ENCODE measurements at regions not wholly inside any gene's neighbourhood (a gene's known extent, or its start where the extent isn't known, plus 50 kb on each side); places are given as distances from the start of the nearest gene placed in this dataset.

- intact Hi-C loops (cut with DNase I), result no loop called here
- no peaks in the 10 kb centered on the region for H3K36me3 ChIP-seq
- ATAC-seq (no peak), DNase-seq (no peak)
- no peaks in the 10 kb centered on the region for H3K4me1 ChIP-seq
- no peak for TF ChIP-seq CTCF (IDR thresholded peaks at IDR 0.05)
- no peak overlapping the region for H3K4me3 ChIP-seq
- H3K27ac ChIP-seq, result no peak overlapping the region
- H3K9me3 ChIP-seq, result no peaks in the 10 kb centered on the region
- H3K27me3 ChIP-seq (ENCODE audit: low read depth), result peaks cover 6% of the 10 kb centered on the region
Measured at GRCh38 chr6:10268611-10269310, 146.1 kb downstream of the TFAP2A start.

- DNase-seq, result no peak
- ATAC-seq, result no peak
- peaks cover 6% of the 10 kb centered on the region for H3K27me3 ChIP-seq (ENCODE audit: low read depth)
- H3K4me1 ChIP-seq, result no peaks in the 10 kb centered on the region
- H3K4me3 ChIP-seq, result no peak overlapping the region
- intact Hi-C loops (cut with DNase I), result no loop called here
- H3K36me3 ChIP-seq, result no peaks in the 10 kb centered on the region
- H3K27ac ChIP-seq, result no peak overlapping the region
- TF ChIP-seq CTCF (IDR thresholded peaks at IDR 0.05), result no peak
- H3K9me3 ChIP-seq, result no peaks in the 10 kb centered on the region
Measured at GRCh38 chr6:10268111-10268510, 146.8 kb downstream of the TFAP2A start.

- H3K36me3 ChIP-seq, result no peaks in the 10 kb centered on the region
- peaks cover 6% of the 10 kb centered on the region for H3K27me3 ChIP-seq (ENCODE audit: low read depth)
- TF ChIP-seq CTCF (IDR thresholded peaks at IDR 0.05), result no peak
- H3K9me3 ChIP-seq, result no peaks in the 10 kb centered on the region
- DNase-seq (no peak), ATAC-seq (no peak)
- H3K4me1 ChIP-seq, result no peaks in the 10 kb centered on the region
- H3K4me3 ChIP-seq, result no peak overlapping the region
- intact Hi-C loops (cut with DNase I), result no loop called here
- no peak overlapping the region for H3K27ac ChIP-seq
Measured at GRCh38 chr6:10266462-10266861, 148.4 kb downstream of the TFAP2A start.

GRCh38 chr6:10266061-10266460, 148.8 kb downstream of the TFAP2A start:
- intact Hi-C loops (cut with DNase I), result no loop called here
- Histone ChIP-seq H3K36me3 (no peaks in the 10 kb centered on the region), H3K4me1 (no peaks in the 10 kb centered on the region), H3K27ac (no peak overlapping the region), H3K4me3 (no peak overlapping the region), H3K27me3 (ENCODE audit: low read depth) (peaks cover 6% of the 10 kb centered on the region), H3K9me3 (no peaks in the 10 kb centered on the region)
- ATAC-seq (no peak), DNase-seq (no peak)
- TF ChIP-seq CTCF (IDR thresholded peaks at IDR 0.05), result no peak

- ATAC-seq (no peak), DNase-seq (no peak)
- no peak overlapping the region for H3K27ac ChIP-seq
- no peaks in the 10 kb centered on the region for H3K36me3 ChIP-seq
- H3K9me3 ChIP-seq, result no peaks in the 10 kb centered on the region
- no peak for TF ChIP-seq CTCF (IDR thresholded peaks at IDR 0.05)
- H3K4me1 ChIP-seq, result no peaks in the 10 kb centered on the region
- no peak overlapping the region for H3K4me3 ChIP-seq
- H3K27me3 ChIP-seq (ENCODE audit: low read depth), result no peaks in the 10 kb centered on the region
- intact Hi-C loops (cut with DNase I), result no loop called here
Measured at GRCh38 chr6:10262505-10262904, 152.4 kb downstream of the TFAP2A start.

Measured in lower lobe of right lung (tissue), 2 donors.